DND-41 (cell line): ENCODE measurements at regions not wholly inside any gene's neighbourhood (a gene's known extent, or its start where the extent isn't known, plus 50 kb on each side); places are given as distances from the start of the nearest gene placed in this dataset.

ENCODE experiments used
- ATAC-seq: fragments of 200-7000 bp; cut with Tn5 transposase; 3 replicates; pipeline ENCODE4 v1.9.1; 2021; ENCODE audit warnings: low read depth; ENCODE audit not compliant: insufficient read depth
- DNase-seq: peaks from one replicate; pipeline ENCODE4 v3.0.0-alpha.2; 2020
- H2AFZ ChIP-seq: 2 replicates; pipeline ENCODE4 v1.6.0; 2012; ENCODE audit warnings: low read depth, low read length
- H3K27ac ChIP-seq: 2 replicates; pipeline ENCODE4 v1.5.1; 2012; ENCODE audit warnings: low read length, inconsistent platforms
- H3K27me3 ChIP-seq: fragments of 200-600 bp; sonication (generic); 2 replicates; pipeline ENCODE4 v1.6.0; 2012; ENCODE audit warnings: low read length, mild to moderate bottlenecking, inconsistent platforms; ENCODE audit not compliant: insufficient read depth, poor library complexity
- H3K36me3 ChIP-seq: 2 replicates; pipeline ENCODE4 v1.5.1; 2012; ENCODE audit warnings: low read length, inconsistent platforms; ENCODE audit not compliant: insufficient read depth
- H3K4me1 ChIP-seq: 2 replicates; pipeline ENCODE4 v1.5.1; 2012; ENCODE audit warnings: mild to moderate bottlenecking, low read length; ENCODE audit not compliant: insufficient read depth
- H3K4me2 ChIP-seq: 2 replicates; pipeline ENCODE4 v1.6.0; 2012; ENCODE audit warnings: mild to moderate bottlenecking, moderate library complexity, low read length, inconsistent platforms; ENCODE audit not compliant: insufficient read depth
- H3K4me3 ChIP-seq, 2 experiments: fragments of 200-600 bp in 1 of 2; shearing (Covaris generic) in 1 of 2; 2 replicates each; pipeline ENCODE4 v1.5.1; 2012 to 2016; ENCODE audit warnings: inconsistent platforms in 2 of 2, low read length in 2 of 2, mild to moderate bottlenecking in 2 of 2, low read depth in 1 of 2, moderate library complexity in 1 of 2
- H3K79me2 ChIP-seq: 2 replicates; pipeline ENCODE4 v1.6.0; 2012; ENCODE audit warnings: low read length, inconsistent platforms; ENCODE audit not compliant: insufficient read depth
- H3K9ac ChIP-seq: 2 replicates; pipeline ENCODE4 v1.6.0; 2012; ENCODE audit warnings: low read depth, mild to moderate bottlenecking, inconsistent platforms, low read length, moderate library complexity
- H3K9me3 ChIP-seq: 2 replicates; pipeline ENCODE4 v1.5.1; 2012; ENCODE audit warnings: low read length, moderate library complexity, mild to moderate bottlenecking, inconsistent platforms; ENCODE audit not compliant: insufficient read depth, severe bottlenecking
- H4K20me1 ChIP-seq: 2 replicates; pipeline ENCODE4 v1.6.0; 2012; ENCODE audit warnings: low read length; ENCODE audit not compliant: insufficient read depth
- CTCF ChIP-seq: IDR thresholded peaks from 2 replicates; pipeline ENCODE4 v1.5.1; 2012; ENCODE audit warnings: borderline replicate concordance, low read length, moderate library complexity, mild to moderate bottlenecking; ENCODE audit not compliant: poor library complexity, severe bottlenecking; ENCODE audit errors: extremely low read depth
- EZH2 ChIP-seq: IDR thresholded peaks from 3 replicates; pipeline ENCODE4 v1.6.1; 2012; ENCODE audit warnings: borderline replicate concordance, low read depth, mild to moderate bottlenecking, moderate library complexity, low read length, inconsistent platforms; ENCODE audit not compliant: severe bottlenecking

GRCh38 chr12:85733221-85733840, 102.9 kb downstream of the RASSF9 start:
- H3K4me3 ChIP-seq = no peak overlapping the region
- no peaks in the 10 kb centered on the region for H3K4me1 ChIP-seq
- no peaks in the 10 kb centered on the region for H3K9me3 ChIP-seq
- no peaks in the 10 kb centered on the region for H3K27me3 ChIP-seq
- H3K79me2 ChIP-seq = no peaks in the 10 kb centered on the region
- no peaks in the 10 kb centered on the region for H4K20me1 ChIP-seq
- no peak overlapping the region for H3K9ac ChIP-seq
- no peak overlapping the region for H2AFZ ChIP-seq
- no peak for ATAC-seq
- no peak for DNase-seq
- TF ChIP-seq CTCF = no peak
- TF ChIP-seq EZH2 = no peak
- no peak overlapping the region for H3K27ac ChIP-seq
- no peaks in the 10 kb centered on the region for H3K36me3 ChIP-seq
- H3K4me2 ChIP-seq = no peak overlapping the region

GRCh38 chr12:85733984-85734383, 102.2 kb downstream of the RASSF9 start:
- ATAC-seq (no peak), DNase-seq (no peak)
- Histone ChIP-seq H3K36me3 (no peaks in the 10 kb centered on the region), H3K27ac (no peak overlapping the region), H3K9ac (no peak overlapping the region), H4K20me1 (no peaks in the 10 kb centered on the region), H3K4me1 (no peaks in the 10 kb centered on the region), H2AFZ (no peak overlapping the region), H3K4me2 (no peak overlapping the region), H3K27me3 (no peaks in the 10 kb centered on the region), H3K9me3 (no peaks in the 10 kb centered on the region), H3K79me2 (no peaks in the 10 kb centered on the region), H3K4me3 (no peak overlapping the region)
- TF ChIP-seq CTCF (no peak), EZH2 (no peak)

- Histone ChIP-seq H3K4me3 (no peak overlapping the region), H3K4me2 (no peak overlapping the region), H3K9me3 (no peaks in the 10 kb centered on the region), H4K20me1 (no peaks in the 10 kb centered on the region), H2AFZ (no peak overlapping the region), H3K27me3 (no peaks in the 10 kb centered on the region), H3K27ac (no peak overlapping the region), H3K4me1 (no peaks in the 10 kb centered on the region), H3K9ac (no peak overlapping the region), H3K79me2 (no peaks in the 10 kb centered on the region), H3K36me3 (no peaks in the 10 kb centered on the region)
- ATAC-seq = no peak
- TF ChIP-seq CTCF (no peak), EZH2 (no peak)
- no peak for DNase-seq
Measured at GRCh38 chr12:85740186-85740585, 96.0 kb downstream of the RASSF9 start.

GRCh38 chr12:85741046-85741445, 95.2 kb downstream of the RASSF9 start:
- no peak overlapping the region for H3K9ac ChIP-seq
- ATAC-seq = no peak
- TF ChIP-seq EZH2 = no peak
- TF ChIP-seq CTCF = no peak
- no peaks in the 10 kb centered on the region for H3K36me3 ChIP-seq
- H3K4me1 ChIP-seq = no peaks in the 10 kb centered on the region
- DNase-seq = no peak
- H3K4me3 ChIP-seq = no peak overlapping the region
- no peak overlapping the region for H2AFZ ChIP-seq
- H3K79me2 ChIP-seq = no peaks in the 10 kb centered on the region
- H3K27ac ChIP-seq = no peak overlapping the region
- no peaks in the 10 kb centered on the region for H3K9me3 ChIP-seq
- H3K27me3 ChIP-seq = no peaks in the 10 kb centered on the region
- H3K4me2 ChIP-seq = no peak overlapping the region
- no peaks in the 10 kb centered on the region for H4K20me1 ChIP-seq
